ENCODE measurements at regions not wholly inside any gene's neighbourhood (a gene's known extent, or its start where the extent isn't known, plus 50 kb on each side); places are given as distances from the start of the nearest gene placed in this dataset.
"Not testable (repeated sequence)": the region's sequence is repeated elsewhere in the genome, so short reads cannot be mapped to it uniquely, and the experiment has no call there.

- FAIRE-seq (no peak), DNase-seq (ENCODE audit: low spot score) (no peak), ATAC-seq (no peak)
- no peaks in the 10 kb centered on the region for H4K20me1 ChIP-seq (ENCODE audit: insufficient read depth, low read length)
- no peak overlapping the region for H2AFZ ChIP-seq (ENCODE audit: low read length)
- ChIA-PET POLR2A (no interaction called here), CTCF (ENCODE audit: low intra/inter-chr PET ratio, low total read pairs) (no interaction called here)
- H3K4me3 ChIP-seq (replicated peaks in 1 of 3; ENCODE audit: insufficient read depth in 1 of 3, low read depth in 2 of 3, low read length in 3 of 3) = no peak overlapping the region
- in situ Hi-C loops (cut with HindIII; ENCODE audit: extremely low pct_ligation_motif_present, low pct_unique_long_range_greater_than_20kb) = no loop called here
- no peaks in the 10 kb centered on the region for H3K36me3 ChIP-seq (replicated peaks in 1 of 2; ENCODE audit: control insufficient read depth in 1 of 2, insufficient read depth in 2 of 2, low read length in 2 of 2)
- no peaks in the 10 kb centered on the region for H3K79me2 ChIP-seq (ENCODE audit: insufficient read depth, low read length)
- H3K9ac ChIP-seq (ENCODE audit: insufficient read depth, low read depth, low read length) = no peak overlapping the region
- 39% methylated on average over 4 of the region's 4 CpGs for WGBS (ENCODE audit: low lambda C conversion rate)
- H3K27ac ChIP-seq (ENCODE audit: extremely low read length, insufficient read depth, low read length) = no peak overlapping the region
- H3K4me2 ChIP-seq (ENCODE audit: low read depth, low read length) = no peak overlapping the region
- intact Hi-C loops (cut with micrococcal nuclease; ENCODE audit: unreplicated experiment) = no loop called here
- H3K4me1 ChIP-seq (ENCODE audit: insufficient read depth, low read length) = no peaks in the 10 kb centered on the region
- BruUV-seq (replicated peaks) = no TSS peak
- H3K27me3 ChIP-seq (ENCODE audit: control insufficient read depth in 1 of 2, insufficient read depth in 2 of 2, low read length in 2 of 2) = no peaks in the 10 kb centered on the region
- TF ChIP-seq HCFC1 (IDR thresholded peaks at IDR 0.05; ENCODE audit: low read depth, low read length) (no peak), DNMT1 (CRISPR knock-in tag; IDR thresholded peaks at IDR 0.05) (no peak), ARID2 (CRISPR knock-in tag; IDR thresholded peaks at IDR 0.05; ENCODE audit: borderline replicate concordance) (no peak)
- no peaks in the 10 kb centered on the region for H3K9me3 ChIP-seq (ENCODE audit: low read length)
Measured at GRCh38 chr1:219067350-219067712, 106.3 kb upstream of the LYPLAL1 start.

- intact Hi-C loops (cut with micrococcal nuclease; ENCODE audit: unreplicated experiment) = not testable (repeated sequence)
Measured at GRCh38 chr1:219070395-219070794, 103.3 kb upstream of the LYPLAL1 start.

More at GRCh38 chr1:219070395-219070794, 103.3 kb upstream of the LYPLAL1 start:
- WGBS (ENCODE audit: low lambda C conversion rate) = 0% methylated on average over 1 of the region's 2 CpGs
- H3K36me3 ChIP-seq (replicated peaks in 1 of 2; ENCODE audit: control insufficient read depth in 1 of 2, insufficient read depth in 2 of 2, low read length in 2 of 2); BruUV-seq (replicated peaks); POLR2A ChIA-PET; H3K9ac ChIP-seq (ENCODE audit: insufficient read depth, low read depth, low read length); FAIRE-seq; H3K4me2 ChIP-seq (ENCODE audit: low read depth, low read length); DNase-seq (ENCODE audit: low spot score); H3K4me3 ChIP-seq (replicated peaks in 1 of 3; ENCODE audit: insufficient read depth in 1 of 3, low read depth in 2 of 3, low read length in 3 of 3); H2AFZ ChIP-seq (ENCODE audit: low read length); H3K4me1 ChIP-seq (ENCODE audit: insufficient read depth, low read length); H3K79me2 ChIP-seq (ENCODE audit: insufficient read depth, low read length); H4K20me1 ChIP-seq (ENCODE audit: insufficient read depth, low read length); H3K27me3 ChIP-seq (ENCODE audit: control insufficient read depth in 1 of 2, insufficient read depth in 2 of 2, low read length in 2 of 2); CTCF ChIA-PET (ENCODE audit: low intra/inter-chr PET ratio, low total read pairs); H3K27ac ChIP-seq (ENCODE audit: extremely low read length, insufficient read depth, low read length); ATAC-seq; in situ Hi-C loops (cut with HindIII; ENCODE audit: extremely low pct_ligation_motif_present, low pct_unique_long_range_greater_than_20kb); H3K9me3 ChIP-seq (ENCODE audit: low read length): not testable (repeated sequence)
- peak; percentile 77; the same call in 1 of the 2 replicates for TF ChIP-seq ZNF431 (CRISPR knock-in tag; IDR thresholded peaks at IDR 0.05; ENCODE audit: borderline replicate concordance, low read depth)

Measured in HepG2 (cell line).